HL-60 (cell line): ENCODE measurements at regions not wholly inside any gene's neighbourhood (a gene's known extent, or its start where the extent isn't known, plus 50 kb on each side); places are given as distances from the start of the nearest gene placed in this dataset.

ENCODE experiments used
- DNase-seq, 2 experiments: peaks; one replicate each; pipeline ENCODE4 v3.0.0-alpha.2; 2010 to 2020; ENCODE audit warnings: low read depth in 1 of 2, low spot score in 1 of 2
- H3K27ac ChIP-seq: fragments of 250-450 bp; sonication (Bioruptor Pico); replicated peaks from 2 replicates; pipeline ENCODE4 v1.5.1; 2020; ENCODE audit warnings: mild to moderate bottlenecking, moderate library complexity
- H3K27me3 ChIP-seq: fragments of 250-450 bp; sonication (Bioruptor Pico); 2 replicates; pipeline ENCODE4 v1.5.1; 2021; ENCODE audit warnings: mild to moderate bottlenecking, moderate library complexity; ENCODE audit not compliant: insufficient read depth, poor library complexity, severe bottlenecking
- H3K4me3 ChIP-seq: replicated peaks from 2 replicates; pipeline ENCODE4 v1.5.1; 2011; ENCODE audit warnings: mild to moderate bottlenecking, control low read depth, low read length; ENCODE audit not compliant: insufficient read depth
- CTCF ChIP-seq: IDR thresholded peaks from one replicate; pipeline ENCODE4 v1.5.1; 2011; ENCODE audit warnings: low read length, control low read depth, inconsistent platforms; ENCODE audit not compliant: insufficient read depth
- GABPA ChIP-seq: IDR thresholded peaks from 2 replicates; pipeline ENCODE4 v1.6.1; 2012; ENCODE audit warnings: low read depth
- POLR2AphosphoS5 ChIP-seq: IDR thresholded peaks from 2 replicates; pipeline ENCODE4 v1.6.1; 2012; ENCODE audit warnings: low read depth
- REST ChIP-seq: IDR thresholded peaks from 2 replicates; pipeline ENCODE4 v1.6.1; 2012; ENCODE audit warnings: low read depth; ENCODE audit not compliant: insufficient replicate concordance
- SPI1 ChIP-seq: IDR thresholded peaks from 2 replicates; pipeline ENCODE4 v1.6.1; 2012; ENCODE audit warnings: low read depth, mild to moderate bottlenecking, borderline replicate concordance

GRCh38 chr7:12456506-12456905, 52.8 kb upstream of the VWDE start:
- Histone ChIP-seq H3K4me3 (no peak overlapping the region), H3K27me3 (no peaks in the 10 kb centered on the region), H3K27ac (no peak overlapping the region)
- DNase-seq: no peak
- TF ChIP-seq CTCF (no peak), GABPA (no peak), SPI1 (no peak), REST (no peak), POLR2AphosphoS5 (no peak)

GRCh38 chr7:12458520-12459131, 55.0 kb upstream of the VWDE start:
- DNase-seq: peak; percentile 3 to 14
- Histone ChIP-seq H3K27ac (no peak overlapping the region), H3K4me3 (no peak overlapping the region), H3K27me3 (no peaks in the 10 kb centered on the region)
- no peak for TF ChIP-seq POLR2AphosphoS5
- no peak for TF ChIP-seq SPI1
- TF ChIP-seq CTCF: peak; percentile 52

- DNase-seq: no peak
- Histone ChIP-seq H3K4me3 (no peak overlapping the region), H3K27ac (no peak overlapping the region), H3K27me3 (no peaks in the 10 kb centered on the region)
- TF ChIP-seq REST (no peak), GABPA (no peak), SPI1 (no peak), CTCF (no peak), POLR2AphosphoS5 (no peak)
These were observed 64.2 kb upstream of the VWDE start for GRCh38 chr7:12467837-12468236.

- H3K27ac ChIP-seq: no peak overlapping the region
- no peak for DNase-seq
- no peaks in the 10 kb centered on the region for H3K27me3 ChIP-seq
- H3K4me3 ChIP-seq: no peak overlapping the region
- TF ChIP-seq POLR2AphosphoS5: no peak
- no peak for TF ChIP-seq GABPA
- no peak for TF ChIP-seq SPI1
- TF ChIP-seq REST: no peak
- TF ChIP-seq CTCF: no peak
These were observed 65.9 kb upstream of the VWDE start for GRCh38 chr7:12469568-12469967.
